ENCODE measurements at regions not wholly inside any gene's neighbourhood (a gene's known extent, or its start where the extent isn't known, plus 50 kb on each side); places are given as distances from the start of the nearest gene placed in this dataset.
A peak's percentile ranks its signal among the peaks of the same experiment; 100 is the strongest.
"Not testable (repeated sequence)": the region's sequence is repeated elsewhere in the genome, so short reads cannot be mapped to it uniquely, and the experiment has no call there.

- no peak for DNase-seq (ENCODE audit: low read depth, low spot score)
- H3K27ac ChIP-seq = no peak overlapping the region
Measured at GRCh38 chr5:67901814-67902496, 313.6 kb upstream of the PIK3R1 start.

GRCh38 chr5:67900514-67900913, 315.0 kb upstream of the PIK3R1 start:
- no peak for DNase-seq (ENCODE audit: low read depth, low spot score)
- H3K27ac ChIP-seq = no peak overlapping the region

- H3K27ac ChIP-seq = peak overlapping the region; percentile 78
- peak; percentile 49 for DNase-seq (ENCODE audit: low read depth, low spot score)
Measured at GRCh38 chr5:67897980-67898379, 317.6 kb upstream of the PIK3R1 start.

GRCh38 chr5:67897431-67897830, 318.1 kb upstream of the PIK3R1 start:
- H3K27ac ChIP-seq = peak overlapping the region; percentile 78
- no peak for DNase-seq (ENCODE audit: low read depth, low spot score)

- no peak for DNase-seq (ENCODE audit: low read depth, low spot score)
- H3K27ac ChIP-seq = peak overlapping the region; percentile 78
Measured at GRCh38 chr5:67896930-67897313, 318.6 kb upstream of the PIK3R1 start.

GRCh38 chr5:67896311-67896929, 319.1 kb upstream of the PIK3R1 start:
- DNase-seq (ENCODE audit: low read depth, low spot score) = no peak
- peak overlapping the region; percentile 78 for H3K27ac ChIP-seq

GRCh38 chr5:67889870-67890269, 325.7 kb upstream of the PIK3R1 start:
- not testable (repeated sequence) for H3K27ac ChIP-seq; DNase-seq (ENCODE audit: low read depth, low spot score)

GRCh38 chr5:67887748-67888161, 327.8 kb upstream of the PIK3R1 start:
- no peak for DNase-seq (ENCODE audit: low read depth, low spot score)
- H3K27ac ChIP-seq = no peak overlapping the region

- DNase-seq (ENCODE audit: low read depth, low spot score) = no peak
- no peak overlapping the region for H3K27ac ChIP-seq
Measured at GRCh38 chr5:67886761-67887160, 328.8 kb upstream of the PIK3R1 start.

GRCh38 chr5:67880876-67881275, 334.7 kb upstream of the PIK3R1 start:
- H3K27ac ChIP-seq = peak overlapping the region; percentile 64
- DNase-seq (ENCODE audit: low read depth, low spot score) = no peak

- no peak for DNase-seq (ENCODE audit: low read depth, low spot score)
- peak overlapping the region; percentile 64 for H3K27ac ChIP-seq
Measured at GRCh38 chr5:67880511-67880805, 335.1 kb upstream of the PIK3R1 start.

GRCh38 chr5:67879620-67880510, 335.7 kb upstream of the PIK3R1 start:
- peak overlapping the region; percentile 64 for H3K27ac ChIP-seq
- DNase-seq (ENCODE audit: low read depth, low spot score) = peak; percentile 59

- H3K27ac ChIP-seq = peak overlapping the region; percentile 64
- no peak for DNase-seq (ENCODE audit: low read depth, low spot score)
Measured at GRCh38 chr5:67878933-67879332, 336.6 kb upstream of the PIK3R1 start.

- H3K27ac ChIP-seq = no peak overlapping the region
- DNase-seq (ENCODE audit: low read depth, low spot score) = no peak
Measured at GRCh38 chr5:67876371-67876770, 339.2 kb upstream of the PIK3R1 start.

GRCh38 chr5:67875601-67876000, 340.0 kb upstream of the PIK3R1 start:
- DNase-seq (ENCODE audit: low read depth, low spot score) = no peak
- H3K27ac ChIP-seq = no peak overlapping the region

GRCh38 chr5:67873935-67874334, 341.6 kb upstream of the PIK3R1 start:
- DNase-seq (ENCODE audit: low read depth, low spot score) = no peak
- H3K27ac ChIP-seq = no peak overlapping the region

GRCh38 chr5:67870662-67871061, 344.9 kb upstream of the PIK3R1 start:
- no peak for DNase-seq (ENCODE audit: low read depth, low spot score)
- no peak overlapping the region for H3K27ac ChIP-seq

- H3K27ac ChIP-seq; DNase-seq (ENCODE audit: low read depth, low spot score): not testable (repeated sequence)
Measured at GRCh38 chr5:67864335-67864734, 351.2 kb upstream of the PIK3R1 start.

GRCh38 chr5:67858471-67859031, 357.0 kb upstream of the PIK3R1 start:
- no peak for DNase-seq (ENCODE audit: low read depth, low spot score)
- H3K27ac ChIP-seq = no peak overlapping the region

GRCh38 chr5:67857502-67857901, 358.1 kb upstream of the PIK3R1 start:
- DNase-seq (ENCODE audit: low read depth, low spot score) = no peak
- no peak overlapping the region for H3K27ac ChIP-seq

- no peak for DNase-seq (ENCODE audit: low read depth, low spot score)
- H3K27ac ChIP-seq = no peak overlapping the region
Measured at GRCh38 chr5:67855523-67855922, 360.0 kb upstream of the PIK3R1 start.
